CD4-positive, alpha-beta memory T cell (primary cell): ENCODE measurements at regions not wholly inside any gene's neighbourhood (a gene's known extent, or its start where the extent isn't known, plus 50 kb on each side); places are given as distances from the start of the nearest gene placed in this dataset.

Experiments used
- CTCF ChIA-PET: fragments of 350-600 bp; sonication (Branson Sonifier 250); formaldehyde crosslinking; loops from one replicate; lab custom pipeline; 2021; ENCODE audit warnings: inconsistent platforms; ENCODE audit not compliant: partially characterized antibody; lab: Charles Lee
- POLR2A ChIA-PET: fragments of 350-600 bp; sonication (Branson Sonifier 250); formaldehyde crosslinking; loops from one replicate; lab custom pipeline; 2021; ENCODE audit not compliant: partially characterized antibody; lab: Charles Lee
- DNase-seq, 5 donors: peaks; one replicate each; pipeline versions ENCODE4 v3.0.0 to v3.0.0-alpha.2; 2020 to 2022; ENCODE audit warnings: mixed read lengths in 1 of 5
- H3K27ac ChIP-seq: one replicate; pipeline ENCODE4 v1.7.0; 2013; ENCODE audit warnings: low read depth, low read length
- H3K27me3 ChIP-seq: 2 replicates; pipeline ENCODE4 v1.7.0; 2013; ENCODE audit warnings: mild to moderate bottlenecking, low read length, moderate library complexity; ENCODE audit not compliant: insufficient read depth
- H3K36me3 ChIP-seq: 2 replicates; pipeline ENCODE4 v1.7.0; 2013; ENCODE audit warnings: mild to moderate bottlenecking, low read length, moderate library complexity; ENCODE audit not compliant: insufficient read depth
- H3K4me1 ChIP-seq: 2 replicates; pipeline ENCODE4 v1.7.0; 2013; ENCODE audit warnings: mild to moderate bottlenecking, low read length, moderate library complexity; ENCODE audit not compliant: insufficient read depth
- H3K4me3 ChIP-seq, 2 donors: one replicate each; pipeline ENCODE4 v1.7.0; 2013; ENCODE audit warnings: low read length in 2 of 2, mild to moderate bottlenecking in 1 of 2
- H3K9me3 ChIP-seq, 2 donors: one replicate each; pipeline ENCODE4 v1.7.0; 2013; ENCODE audit warnings: low read length in 2 of 2, control low read depth in 1 of 2; ENCODE audit not compliant: control insufficient read depth in 1 of 2
- H3K27ac Mint-ChIP-seq, 7 donors: one replicate each; pipeline ENCODE4 v1.8.0; 2020 to 2021; ENCODE audit warnings: mixed read lengths in 7 of 7, mild to moderate bottlenecking in 6 of 7, inconsistent platforms in 3 of 7, moderate library complexity in 3 of 7
- H3K27me3 Mint-ChIP-seq, 2 donors: one replicate each; pipeline ENCODE4 v1.8.0; 2020 to 2021; ENCODE audit warnings: mixed read lengths in 2 of 2
- H3K36me3 Mint-ChIP-seq, 2 donors: one replicate each; pipeline ENCODE4 v1.8.0; 2020 to 2021; ENCODE audit warnings: mixed read lengths in 2 of 2, inconsistent platforms in 1 of 2, mild to moderate bottlenecking in 1 of 2
- H3K4me1 Mint-ChIP-seq, 4 donors: one replicate each; pipeline ENCODE4 v1.8.0; 2020 to 2021; ENCODE audit warnings: mixed read lengths in 4 of 4, mild to moderate bottlenecking in 1 of 4
- H3K4me3 Mint-ChIP-seq, 8 donors: one replicate each; pipeline ENCODE4 v1.8.0; 2020 to 2021; ENCODE audit warnings: mixed read lengths in 8 of 8, mild to moderate bottlenecking in 7 of 8, moderate library complexity in 6 of 8, inconsistent platforms in 3 of 8
- H3K9me3 Mint-ChIP-seq, 8 donors: one replicate each; pipeline ENCODE4 v1.8.0; 2020 to 2021; ENCODE audit warnings: mixed read lengths in 8 of 8, mild to moderate bottlenecking in 5 of 8, inconsistent platforms in 3 of 8, moderate library complexity in 1 of 8
- intact Hi-C: fragments of 100-400 bp; cut with micrococcal nuclease; formaldehyde crosslinking; loops from one replicate; pipeline ENCODE4 v1.15.1; 2023

DNA sequence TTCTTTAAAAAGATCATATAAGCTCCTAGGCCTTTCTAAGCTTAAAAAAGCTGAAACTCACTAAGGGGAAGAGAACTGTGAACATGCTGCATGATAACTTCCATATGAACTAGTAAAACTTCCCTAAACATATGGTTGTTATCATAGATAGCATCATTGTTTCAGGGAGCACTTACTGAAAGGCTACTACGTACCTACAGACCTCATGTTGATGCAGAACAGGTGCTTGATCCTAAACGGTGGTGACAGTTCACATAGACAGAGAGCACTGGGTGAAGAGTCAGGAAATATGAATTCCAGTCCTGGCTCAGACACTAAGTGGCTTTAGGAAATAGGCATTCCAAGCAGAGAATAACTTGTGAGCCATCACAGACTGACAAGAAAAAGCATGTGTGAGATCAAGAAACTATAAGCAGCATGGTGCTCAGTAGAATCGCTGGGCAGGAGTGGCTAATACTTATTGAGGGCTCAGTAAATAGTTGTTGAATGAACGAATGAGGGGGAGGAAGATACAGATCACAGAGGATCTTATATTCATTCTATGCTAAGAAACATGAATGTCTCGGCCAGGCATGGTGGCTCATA is 78.4 kb upstream of the NUDT4 start:
- peak overlapping the region in 1 of 7 donors; percentile 4 for H3K27ac Mint-ChIP-seq
- peaks cover 0 to 1% of the 10 kb centered on the region in 2 donors for H3K27me3 Mint-ChIP-seq
- H3K4me1 Mint-ChIP-seq = peaks cover 0 to 3% (median 0%) of the 10 kb centered on the region in 4 donors

DNA sequence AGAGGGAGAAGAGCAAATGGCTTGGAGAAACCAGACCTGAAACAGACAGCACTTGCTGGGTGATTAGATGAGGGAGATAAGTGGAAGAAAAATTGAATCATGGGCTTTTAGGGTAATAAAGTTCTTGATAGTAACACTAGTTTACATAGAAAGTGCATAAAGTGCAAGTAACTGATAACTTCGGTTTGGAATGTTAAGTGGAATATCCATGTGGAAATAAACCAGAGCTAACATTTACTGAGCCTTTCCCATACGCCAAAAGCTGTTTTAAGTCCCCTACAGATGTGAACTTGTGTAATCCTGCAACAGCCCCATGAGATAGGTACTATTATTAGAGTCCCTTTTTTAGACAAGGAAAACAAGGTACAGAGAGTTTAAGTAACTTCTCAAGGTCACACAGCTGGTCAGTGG is 77.1 kb upstream of the NUDT4 start:
- H3K4me3 Mint-ChIP-seq = no peak overlapping the region
- peaks cover 0 to 1% of the 10 kb centered on the region in 2 donors for H3K27me3 Mint-ChIP-seq
- H3K9me3 Mint-ChIP-seq = peaks cover 0 to 7% (median 0%) of the 10 kb centered on the region in 8 donors
- ChIA-PET POLR2A (no interaction called here), CTCF (no interaction called here)
- DNase-seq = no peak
- H3K4me1 Mint-ChIP-seq = peaks cover 0 to 3% (median 0%) of the 10 kb centered on the region in 4 donors
- intact Hi-C loops = no loop called here
- Histone ChIP-seq H3K9me3 (no peaks in the 10 kb centered on the region), H3K4me1 (no peaks in the 10 kb centered on the region), H3K4me3 (no peak overlapping the region), H3K27me3 (no peaks in the 10 kb centered on the region), H3K36me3 (no peaks in the 10 kb centered on the region), H3K27ac (no peak overlapping the region)
- H3K36me3 Mint-ChIP-seq = no peaks in the 10 kb centered on the region
- no peak overlapping the region for H3K27ac Mint-ChIP-seq

More for the DNA sequence above, 78.4 kb upstream of the NUDT4 start:
- Histone ChIP-seq H3K4me1 (no peaks in the 10 kb centered on the region), H3K36me3 (no peaks in the 10 kb centered on the region), H3K9me3 (no peaks in the 10 kb centered on the region), H3K27me3 (no peaks in the 10 kb centered on the region), H3K27ac (no peak overlapping the region), H3K4me3 (no peak overlapping the region)
- POLR2A ChIA-PET = no interaction called here
- CTCF ChIA-PET = no interaction called here
- Mint-ChIP-seq H3K9me3 (no peaks in the 10 kb centered on the region), H3K36me3 (no peaks in the 10 kb centered on the region), H3K4me3 (no peak overlapping the region)
- intact Hi-C loops = no loop called here
- DNase-seq = no peak

- H3K27me3 ChIP-seq = no peaks in the 10 kb centered on the region
- CTCF ChIA-PET = no interaction called here
- peaks cover 3 to 16% (median 9%) of the 10 kb centered on the region in 8 donors for H3K9me3 Mint-ChIP-seq
- no peaks in the 10 kb centered on the region for H3K4me1 ChIP-seq
- intact Hi-C loops = no loop called here
- no peak overlapping the region for H3K27ac Mint-ChIP-seq
- H3K4me3 ChIP-seq = no peak overlapping the region
- no peaks in the 10 kb centered on the region for H3K36me3 ChIP-seq
- H3K9me3 ChIP-seq = no peaks in the 10 kb centered on the region
- no peak for DNase-seq
- POLR2A ChIA-PET = no interaction called here
- peaks cover 0 to 3% (median 0%) of the 10 kb centered on the region in 4 donors for H3K4me1 Mint-ChIP-seq
- H3K4me3 Mint-ChIP-seq = no peak overlapping the region
- peaks cover 1 to 4% of the 10 kb centered on the region in 2 donors for H3K27me3 Mint-ChIP-seq
- peaks cover 3 to 4% of the 10 kb centered on the region in 2 donors for H3K36me3 Mint-ChIP-seq
- no peak overlapping the region for H3K27ac ChIP-seq
Observed at GRCh38 chr12:93302331-93303229, 75.1 kb upstream of the NUDT4 start.

DNA sequence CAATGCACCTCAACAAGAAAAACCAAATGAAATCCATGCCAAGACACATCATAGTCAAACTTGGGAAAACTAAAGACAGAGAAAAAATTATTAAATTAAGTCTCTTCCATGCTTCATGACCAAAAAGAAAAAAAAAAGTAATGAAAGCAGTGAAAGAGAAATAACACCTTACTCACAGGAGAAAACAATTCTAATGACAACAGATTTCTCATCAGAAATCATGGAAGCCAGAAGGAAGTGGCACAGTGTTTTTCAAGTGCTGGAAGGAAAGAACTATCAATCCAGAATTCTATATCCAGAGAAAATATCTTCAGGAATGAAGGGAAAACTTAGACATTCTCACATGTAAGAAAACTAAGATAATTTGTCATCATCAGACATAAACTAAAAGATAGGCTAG is 71.1 kb upstream of the NUDT4 start:
- intact Hi-C loops = no loop called here
- no peak overlapping the region for H3K4me3 Mint-ChIP-seq
- Histone ChIP-seq H3K4me3 (no peak overlapping the region), H3K9me3 (no peaks in the 10 kb centered on the region), H3K27me3 (no peaks in the 10 kb centered on the region), H3K36me3 (no peaks in the 10 kb centered on the region), H3K4me1 (no peaks in the 10 kb centered on the region), H3K27ac (no peak overlapping the region)
- H3K27ac Mint-ChIP-seq = no peak overlapping the region
- H3K36me3 Mint-ChIP-seq = peaks cover 3 to 4% of the 10 kb centered on the region in 2 donors
- peaks cover 0 to 4% of the 10 kb centered on the region in 2 donors for H3K27me3 Mint-ChIP-seq
- H3K9me3 Mint-ChIP-seq = peaks cover 3 to 16% (median 9%) of the 10 kb centered on the region in 8 donors
- H3K4me1 Mint-ChIP-seq = no peaks in the 10 kb centered on the region
- ChIA-PET POLR2A (no interaction called here), CTCF (interaction anchor here (1.0 kb wide), 1 partner anchor 9 kb away, joined by 3 read pairs; no protein-coding TSS in a partner anchor)
- DNase-seq = no peak

DNA sequence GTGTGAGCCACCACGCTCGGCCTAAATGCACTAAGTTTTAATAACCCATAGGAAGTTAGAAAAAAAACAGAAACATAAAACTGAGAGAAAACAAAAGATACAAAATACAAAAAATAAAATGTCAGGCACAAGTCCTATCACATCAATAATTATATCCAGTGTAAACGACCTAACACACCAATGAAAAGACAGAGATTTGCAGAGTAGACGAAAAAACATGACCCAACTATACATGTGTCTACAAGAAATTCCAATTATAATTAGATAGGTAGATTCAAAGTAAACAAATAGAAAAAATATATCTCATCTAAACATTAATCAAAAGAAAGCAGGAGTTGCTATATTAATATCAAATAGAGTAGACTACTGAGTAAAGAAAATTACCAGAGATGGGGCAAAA is 69.4 kb upstream of the NUDT4 start:
- peaks cover 3 to 16% (median 9%) of the 10 kb centered on the region in 8 donors for H3K9me3 Mint-ChIP-seq
- Histone ChIP-seq H3K36me3 (no peaks in the 10 kb centered on the region), H3K4me3 (no peak overlapping the region), H3K27me3 (no peaks in the 10 kb centered on the region), H3K4me1 (no peaks in the 10 kb centered on the region), H3K9me3 (no peaks in the 10 kb centered on the region), H3K27ac (no peak overlapping the region)
- H3K36me3 Mint-ChIP-seq = peaks cover 3 to 4% of the 10 kb centered on the region in 2 donors
- peaks cover 0 to 4% of the 10 kb centered on the region in 2 donors for H3K27me3 Mint-ChIP-seq
- CTCF ChIA-PET = no interaction called here
- no peaks in the 10 kb centered on the region for H3K4me1 Mint-ChIP-seq
- POLR2A ChIA-PET = no interaction called here
- intact Hi-C loops = no loop called here
- no peak overlapping the region for H3K27ac Mint-ChIP-seq
- no peak overlapping the region for H3K4me3 Mint-ChIP-seq
- no peak for DNase-seq

DNA sequence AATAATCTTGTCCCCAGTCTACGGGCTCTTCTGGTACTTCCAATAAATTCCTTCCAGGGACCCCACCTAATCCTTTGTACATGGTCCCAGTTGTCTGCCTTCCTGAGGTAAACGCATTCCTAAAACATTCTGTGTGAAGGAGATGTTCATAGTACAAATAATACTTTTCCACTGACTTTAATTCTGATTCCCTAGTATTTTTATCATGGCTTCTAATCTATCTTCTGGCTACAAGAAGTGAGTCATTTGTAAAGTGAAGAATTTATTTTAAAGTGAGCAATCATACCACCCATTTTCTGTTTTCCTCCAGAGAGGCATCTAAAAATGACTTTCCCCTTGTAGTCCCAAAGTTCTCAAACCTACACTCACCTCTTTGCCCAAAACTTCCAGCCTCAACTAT is 65.9 kb upstream of the NUDT4 start:
- H3K4me1 Mint-ChIP-seq = no peaks in the 10 kb centered on the region
- Histone ChIP-seq H3K4me1 (no peaks in the 10 kb centered on the region), H3K27me3 (no peaks in the 10 kb centered on the region), H3K4me3 (no peak overlapping the region), H3K9me3 (no peaks in the 10 kb centered on the region), H3K36me3 (no peaks in the 10 kb centered on the region), H3K27ac (no peak overlapping the region)
- no peak for DNase-seq
- H3K36me3 Mint-ChIP-seq = no peaks in the 10 kb centered on the region
- H3K27me3 Mint-ChIP-seq = no peaks in the 10 kb centered on the region
- H3K9me3 Mint-ChIP-seq = peaks cover 0 to 2% (median under 1%) of the 10 kb centered on the region in 8 donors
- POLR2A ChIA-PET = no interaction called here
- intact Hi-C loops = no loop called here
- H3K27ac Mint-ChIP-seq = no peak overlapping the region
- CTCF ChIA-PET = no interaction called here
- H3K4me3 Mint-ChIP-seq = no peak overlapping the region

GRCh38 chr12:93314177-93314497 is 63.6 kb upstream of the NUDT4 start:
- H3K9me3 Mint-ChIP-seq = no peaks in the 10 kb centered on the region
- ChIA-PET CTCF (interaction anchor here (1.4 kb wide), 1 partner anchor 16 kb away, joined by 3 read pairs; no protein-coding TSS in a partner anchor), POLR2A (no interaction called here)
- Histone ChIP-seq H3K27ac (no peak overlapping the region), H3K36me3 (no peaks in the 10 kb centered on the region), H3K27me3 (no peaks in the 10 kb centered on the region), H3K9me3 (no peaks in the 10 kb centered on the region), H3K4me1 (no peaks in the 10 kb centered on the region), H3K4me3 (no peak overlapping the region)
- H3K4me3 Mint-ChIP-seq = no peak overlapping the region
- no peak overlapping the region for H3K27ac Mint-ChIP-seq
- no peak for DNase-seq
- H3K27me3 Mint-ChIP-seq = no peaks in the 10 kb centered on the region
- H3K36me3 Mint-ChIP-seq = no peaks in the 10 kb centered on the region
- peaks cover 0 to 4% (median 2%) of the 10 kb centered on the region in 4 donors for H3K4me1 Mint-ChIP-seq
- intact Hi-C loops = no loop called here
